ENCODE measurements at regions not wholly inside any gene's neighbourhood (a gene's known extent, or its start where the extent isn't known, plus 50 kb on each side); places are given as distances from the start of the nearest gene placed in this dataset.

- no peaks in the 10 kb centered on the region; the same call in 2 of the 3 replicates for H3K9me3 ChIP-seq (replicated peaks; ENCODE audit: control insufficient read depth, insufficient read depth, low read length)
- ChIA-PET SMC1A (ENCODE audit: uncharacterized antibody, unreplicated experiment) (no interaction called here), POLR2A (no interaction called here), RAD21 (ENCODE audit: unreplicated experiment) (no interaction called here), CTCF (no interaction called here)
- H3K4me1 ChIP-seq (ENCODE audit: control insufficient read depth, insufficient read depth, low read length), result no peaks in the 10 kb centered on the region
- BruUV-seq (replicated peaks), result no TSS peak
- 18% methylated on average over 2 of the region's 2 CpGs for WGBS (ENCODE audit: insufficient coverage, insufficient replicate concordance, low lambda C conversion rate, missing lambda C conversion rate)
- H3K79me2 ChIP-seq (ENCODE audit: control insufficient read depth, insufficient read depth, low read length), result no peaks in the 10 kb centered on the region
- H3K27me3 ChIP-seq (replicated peaks in 1 of 2; ENCODE audit: control insufficient read depth in 2 of 2, insufficient read depth in 2 of 2, low read length in 1 of 2), result no peaks in the 10 kb centered on the region
- H3K36me3 ChIP-seq (ENCODE audit: control insufficient read depth in 2 of 2, insufficient read depth in 2 of 2, low read length in 1 of 2), result no peaks in the 10 kb centered on the region
- no peak overlapping the region for H3K27ac ChIP-seq (ENCODE audit: control insufficient read depth, insufficient read depth)
- no peaks in the 10 kb centered on the region for H4K20me1 ChIP-seq (ENCODE audit: control insufficient read depth, insufficient read depth)
- intact Hi-C loops (cut with micrococcal nuclease; ENCODE audit: unreplicated experiment) (no loop called here), in situ Hi-C loops (cut with MboI) (no loop called here)
- no peak overlapping the region for H3K4me3 ChIP-seq
- no peak for DNase-seq (ENCODE audit: low read depth, low spot score)
- no peak overlapping the region for H2AFZ ChIP-seq (ENCODE audit: control insufficient read depth, low read depth, low read length)
- no peak overlapping the region for H3K9ac ChIP-seq (ENCODE audit: control insufficient read depth, insufficient read depth, low read length)
- no peak overlapping the region for H3K4me2 ChIP-seq (ENCODE audit: control insufficient read depth, insufficient read depth)
- no peak for FAIRE-seq
- TF ChIP-seq RAD21 (IDR thresholded peaks at IDR 0.05; ENCODE audit: insufficient read depth, low read depth, low read length), result no peak
- TF ChIP-seq, protein P1, sequence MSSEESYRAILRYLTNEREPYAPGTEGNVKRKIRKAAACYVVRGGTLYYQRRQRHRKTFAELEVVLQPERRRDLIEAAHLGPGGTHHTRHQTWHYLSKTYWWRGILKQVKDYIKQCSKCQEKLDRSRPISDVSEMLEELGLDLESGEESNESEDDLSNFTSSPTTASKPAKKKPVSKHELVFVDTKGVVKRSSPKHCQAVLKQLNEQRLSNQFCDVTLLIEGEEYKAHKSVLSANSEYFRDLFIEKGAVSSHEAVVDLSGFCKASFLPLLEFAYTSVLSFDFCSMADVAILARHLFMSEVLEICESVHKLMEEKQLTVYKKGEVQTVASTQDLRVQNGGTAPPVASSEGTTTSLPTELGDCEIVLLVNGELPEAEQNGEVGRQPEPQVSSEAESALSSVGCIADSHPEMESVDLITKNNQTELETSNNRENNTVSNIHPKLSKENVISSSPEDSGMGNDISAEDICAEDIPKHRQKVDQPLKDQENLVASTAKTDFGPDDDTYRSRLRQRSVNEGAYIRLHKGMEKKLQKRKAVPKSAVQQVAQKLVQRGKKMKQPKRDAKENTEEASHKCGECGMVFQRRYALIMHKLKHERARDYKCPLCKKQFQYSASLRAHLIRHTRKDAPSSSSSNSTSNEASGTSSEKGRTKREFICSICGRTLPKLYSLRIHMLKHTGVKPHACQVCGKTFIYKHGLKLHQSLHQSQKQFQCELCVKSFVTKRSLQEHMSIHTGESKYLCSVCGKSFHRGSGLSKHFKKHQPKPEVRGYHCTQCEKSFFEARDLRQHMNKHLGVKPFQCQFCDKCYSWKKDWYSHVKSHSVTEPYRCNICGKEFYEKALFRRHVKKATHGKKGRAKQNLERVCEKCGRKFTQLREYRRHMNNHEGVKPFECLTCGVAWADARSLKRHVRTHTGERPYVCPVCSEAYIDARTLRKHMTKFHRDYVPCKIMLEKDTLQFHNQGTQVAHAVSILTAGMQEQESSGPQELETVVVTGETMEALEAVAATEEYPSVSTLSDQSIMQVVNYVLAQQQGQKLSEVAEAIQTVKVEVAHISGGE (CRISPR knock-in tag; IDR thresholded peaks at IDR 0.05), result no peak
- no peak for TF ChIP-seq CTCF (IDR thresholded peaks at IDR 0.05 in 2 of 3, conservative IDR thresholded peaks at IDR 0.05 in 1 of 3; ENCODE audit: control insufficient read depth in 2 of 3, extremely low read depth in 1 of 3, insufficient read depth in 1 of 3, low read depth in 3 of 3, low read length in 3 of 3)
- TF ChIP-seq ZNF687 (IDR thresholded peaks at IDR 0.05), result no peak
- TF ChIP-seq PAX8 (IDR thresholded peaks at IDR 0.05), result no peak
- no peak for TF ChIP-seq TCF3 (IDR thresholded peaks at IDR 0.05; ENCODE audit: borderline replicate concordance, insufficient read depth, low read depth, low read length)
- ATAC-seq, result no peak
Measured at GRCh38 chr1:5256793-5257192, 602.4 kb downstream of the AJAP1 start.
